Spleen (tissue), 11 donors: ENCODE measurements at regions not wholly inside any gene's neighbourhood (a gene's known extent, or its start where the extent isn't known, plus 50 kb on each side); places are given as distances from the start of the nearest gene placed in this dataset.

Experiments used
- DNase-seq: peaks from one replicate; pipeline ENCODE4 v3.0.0-alpha.2; 2020
- H3K27ac ChIP-seq, 8 donors: fragments of 200-600 bp; sonication (generic) in 7 of 8; 1 replicate in 4 of 8; 2 replicates in 4 of 8; pipeline versions ENCODE4 v1.5.0 to v1.8.0; 2016 to 2021; ENCODE audit warnings: inconsistent platforms in 4 of 8, mild to moderate bottlenecking in 4 of 8, moderate library complexity in 1 of 8
- H3K27me3 ChIP-seq, 7 donors: fragments of 200-600 bp; sonication (generic) in 6 of 7; replicated peaks in 1 of 7; 1 replicate in 4 of 7; 2 replicates in 3 of 7; pipeline versions ENCODE4 v1.5.0 to v1.8.0; 2016 to 2021; ENCODE audit warnings: inconsistent platforms in 3 of 7, mild to moderate bottlenecking in 1 of 7
- H3K36me3 ChIP-seq, 6 donors: fragments of 200-600 bp; sonication (generic) in 5 of 6; 1 replicate in 4 of 6; 2 replicates in 2 of 6; pipeline versions ENCODE4 v1.5.0 to v1.8.0; 2016 to 2021; ENCODE audit warnings: inconsistent platforms in 2 of 6
- H3K4me1 ChIP-seq, 6 donors: fragments of 200-600 bp; sonication (generic) in 5 of 6; 1 replicate in 3 of 6; 2 replicates in 3 of 6; pipeline versions ENCODE4 v1.5.0 to v1.8.0; 2016 to 2021; ENCODE audit warnings: inconsistent platforms in 3 of 6
- H3K4me3 ChIP-seq, 8 donors: fragments of 200-600 bp; sonication (generic) in 7 of 8; 1 replicate in 4 of 8; 2 replicates in 4 of 8; pipeline versions ENCODE4 v1.5.0 to v1.8.0; 2016 to 2021; ENCODE audit warnings: inconsistent platforms in 4 of 8, mild to moderate bottlenecking in 4 of 8, moderate library complexity in 2 of 8
- H3K9me3 ChIP-seq, 8 donors: fragments of 200-600 bp; sonication (generic) in 7 of 8; 1 replicate in 4 of 8; 2 replicates in 4 of 8; pipeline versions ENCODE4 v1.5.0 to v1.8.0; 2016 to 2021; ENCODE audit warnings: inconsistent platforms in 4 of 8
- POLR2A ChIP-seq, 3 donors: fragments of 450-650 bp; IDR thresholded peaks; one replicate each; pipeline ENCODE4 v1.5.1; 2017; ENCODE audit warnings: antibody characterized with exemption in 3 of 3, mild to moderate bottlenecking in 1 of 3
- POLR2AphosphoS5 ChIP-seq, 3 donors: sonication (generic); formaldehyde crosslinking; IDR thresholded peaks; one replicate each; pipeline ENCODE4 v1.5.1; 2017; ENCODE audit warnings: antibody characterized with exemption in 3 of 3
- whole genome bisulfite sequencing, 5 donors: extraction: QIAGEN DNeasy Blood & Tissue Kit in 3 of 5; methylation state at CpG; one replicate each; pipeline versions ENCODE4 v1.1.5 to v1.1.7; 2013 to 2018; 5-methylcytosine and 5-hydroxymethylcytosine counted together
- intact Hi-C: fragments of 100-400 bp; cut with DNase I; formaldehyde crosslinking; loops from one replicate; pipeline ENCODE4 v1.15.0; 2023; ENCODE audit warnings: low total_unique reads
- TF ChIP-seq, protein P1 (sequence below), 11 experiments: fragments of 200-600 bp in 7 of 11; fragments of 450-650 bp in 4 of 11; sonication (generic) in 4 of 11; IDR thresholded peaks in 8 of 11; conservative IDR thresholded peaks in 3 of 11; 1 replicate in 7 of 11; 2 replicates in 4 of 11; pipeline versions ENCODE4 v1.4.0 to v1.8.0; 2016 to 2021; ENCODE audit warnings: antibody characterized with exemption in 11 of 11, inconsistent platforms in 4 of 11, mild to moderate bottlenecking in 1 of 11
- donor health status: healthy with polysubstance abuse.
- donor health status: DM: no; HTN: no; CAD: no; lungs with moderate emphysema.
- donor health status: DM: no; HTN: no; CAD: no.
- donor health status: Bipolar disorder and iron deficiency.
- donor health status: healthy.
- donor health status: DM: no; HTN: no; CAD: no.
- donor health status: DM: yes; HTN: yes; CAD: no.

GRCh38 chr2:82511894-82512293, 1947.2 kb downstream of the SUCLG1 start:
- H3K27me3 ChIP-seq, result no peaks in the 10 kb centered on the region
- peaks cover 0 to 31% (median 21%) of the 10 kb centered on the region in 8 donors for H3K9me3 ChIP-seq
- 91 to 98% (median 96%) methylated on average over 1 of the region's 1 CpG for WGBS, 5 donors
- no peaks in the 10 kb centered on the region for H3K4me1 ChIP-seq
- no peak overlapping the region for H3K4me3 ChIP-seq
- DNase-seq, result no peak
- intact Hi-C loops, result no loop called here
- no peaks in the 10 kb centered on the region for H3K36me3 ChIP-seq
- TF ChIP-seq, protein P1, sequence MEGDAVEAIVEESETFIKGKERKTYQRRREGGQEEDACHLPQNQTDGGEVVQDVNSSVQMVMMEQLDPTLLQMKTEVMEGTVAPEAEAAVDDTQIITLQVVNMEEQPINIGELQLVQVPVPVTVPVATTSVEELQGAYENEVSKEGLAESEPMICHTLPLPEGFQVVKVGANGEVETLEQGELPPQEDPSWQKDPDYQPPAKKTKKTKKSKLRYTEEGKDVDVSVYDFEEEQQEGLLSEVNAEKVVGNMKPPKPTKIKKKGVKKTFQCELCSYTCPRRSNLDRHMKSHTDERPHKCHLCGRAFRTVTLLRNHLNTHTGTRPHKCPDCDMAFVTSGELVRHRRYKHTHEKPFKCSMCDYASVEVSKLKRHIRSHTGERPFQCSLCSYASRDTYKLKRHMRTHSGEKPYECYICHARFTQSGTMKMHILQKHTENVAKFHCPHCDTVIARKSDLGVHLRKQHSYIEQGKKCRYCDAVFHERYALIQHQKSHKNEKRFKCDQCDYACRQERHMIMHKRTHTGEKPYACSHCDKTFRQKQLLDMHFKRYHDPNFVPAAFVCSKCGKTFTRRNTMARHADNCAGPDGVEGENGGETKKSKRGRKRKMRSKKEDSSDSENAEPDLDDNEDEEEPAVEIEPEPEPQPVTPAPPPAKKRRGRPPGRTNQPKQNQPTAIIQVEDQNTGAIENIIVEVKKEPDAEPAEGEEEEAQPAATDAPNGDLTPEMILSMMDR (IDR thresholded peaks at IDR 0.05 in 8 of 11, conservative IDR thresholded peaks at IDR 0.05 in 3 of 11), result no peak
- no peak for TF ChIP-seq POLR2A (IDR thresholded peaks at IDR 0.05)
- no peak for TF ChIP-seq POLR2AphosphoS5 (IDR thresholded peaks at IDR 0.05)
- no peak overlapping the region for H3K27ac ChIP-seq

- no peak for DNase-seq
- Histone ChIP-seq H3K9me3 (peaks cover 0 to 45% (median 24%) of the 10 kb centered on the region in 8 donors), H3K4me1 (no peaks in the 10 kb centered on the region), H3K27me3 (no peaks in the 10 kb centered on the region), H3K4me3 (no peak overlapping the region), H3K27ac (no peak overlapping the region), H3K36me3 (no peaks in the 10 kb centered on the region)
- TF ChIP-seq POLR2AphosphoS5 (IDR thresholded peaks at IDR 0.05) (no peak), POLR2A (IDR thresholded peaks at IDR 0.05) (no peak)
- TF ChIP-seq, protein P1 (IDR thresholded peaks at IDR 0.05 in 8 of 11, conservative IDR thresholded peaks at IDR 0.05 in 3 of 11), result no peak
- WGBS, 5 donors, result 82 to 97% (median 89%) methylated on average over 2 of the region's 2 CpGs
- intact Hi-C loops, result no loop called here
Observed at GRCh38 chr2:82508702-82509101, 1950.4 kb downstream of the SUCLG1 start.

DNA sequence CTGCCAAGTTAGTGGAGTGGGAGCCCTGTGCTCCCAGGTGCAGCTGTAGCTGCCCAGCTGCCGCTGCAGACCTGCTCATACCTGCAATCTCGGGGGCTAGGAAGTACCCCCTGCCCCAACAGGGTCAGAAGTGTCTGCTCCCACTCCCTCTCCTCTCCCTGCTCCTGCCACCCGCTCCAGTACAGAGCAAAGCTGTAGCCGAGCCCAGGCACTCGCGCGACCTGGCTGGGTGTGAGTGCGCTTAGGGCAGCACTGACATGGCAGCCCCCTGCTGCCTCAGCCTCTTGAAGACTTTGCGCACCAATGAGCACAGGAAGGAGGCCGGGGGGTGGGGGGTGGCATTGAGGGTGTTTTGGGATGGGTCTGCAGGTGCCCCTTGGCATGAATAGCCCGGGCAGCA, 1951.4 kb downstream of the SUCLG1 start:
- intact Hi-C loops, result no loop called here
- TF ChIP-seq, protein P1 (IDR thresholded peaks at IDR 0.05 in 8 of 11, conservative IDR thresholded peaks at IDR 0.05 in 3 of 11), result no peak
- TF ChIP-seq POLR2AphosphoS5 (IDR thresholded peaks at IDR 0.05), result no peak
- TF ChIP-seq POLR2A (IDR thresholded peaks at IDR 0.05), result no peak
- 83 to 96% (median 90%) methylated on average over 4 to 11 of the region's 11 CpGs for WGBS, 5 donors
- no peak overlapping the region for H3K4me3 ChIP-seq
- no peaks in the 10 kb centered on the region for H3K4me1 ChIP-seq
- no peaks in the 10 kb centered on the region for H3K27me3 ChIP-seq
- DNase-seq, result no peak
- no peaks in the 10 kb centered on the region for H3K36me3 ChIP-seq
- H3K9me3 ChIP-seq, result peaks cover 0 to 54% (median 30%) of the 10 kb centered on the region in 8 donors
- no peak overlapping the region for H3K27ac ChIP-seq

DNA sequence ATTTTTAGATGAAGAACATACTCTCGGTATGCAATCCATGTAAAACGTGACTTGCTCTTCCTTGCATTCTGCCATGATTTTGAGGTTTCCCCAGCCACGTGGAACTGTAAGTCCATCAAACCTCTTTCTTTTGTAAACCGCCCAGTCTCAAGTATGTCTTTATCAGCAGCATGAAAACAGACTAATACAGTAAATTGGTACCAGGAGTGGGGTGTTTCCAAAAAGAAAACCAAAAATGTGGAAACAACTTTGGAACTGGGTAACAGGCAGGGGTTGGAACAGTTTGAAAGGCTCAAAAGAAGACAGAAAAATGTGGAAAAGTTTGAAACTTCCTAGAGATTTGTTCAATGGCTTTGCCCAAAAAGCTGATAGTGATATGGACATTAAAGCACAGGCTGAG, 1957.9 kb downstream of the SUCLG1 start:
- H3K9me3 ChIP-seq, result peaks cover 3 to 66% (median 45%) of the 10 kb centered on the region in 8 donors
- no peaks in the 10 kb centered on the region for H3K4me1 ChIP-seq
- TF ChIP-seq, protein P1 (IDR thresholded peaks at IDR 0.05 in 8 of 11, conservative IDR thresholded peaks at IDR 0.05 in 3 of 11), result no peak
- no peak for TF ChIP-seq POLR2A (IDR thresholded peaks at IDR 0.05)
- no peak for TF ChIP-seq POLR2AphosphoS5 (IDR thresholded peaks at IDR 0.05)
- no peaks in the 10 kb centered on the region for H3K36me3 ChIP-seq
- intact Hi-C loops, result no loop called here
- 78 to 87% (median 82%) methylated on average over 4 of the region's 4 CpGs for WGBS, 5 donors
- no peak for DNase-seq
- no peak overlapping the region for H3K4me3 ChIP-seq
- H3K27ac ChIP-seq, result no peak overlapping the region
- no peaks in the 10 kb centered on the region for H3K27me3 ChIP-seq
